Lower lobe of right lung (tissue), 2 donors: ENCODE measurements at regions not wholly inside any gene's neighbourhood (a gene's known extent, or its start where the extent isn't known, plus 50 kb on each side); places are given as distances from the start of the nearest gene placed in this dataset.
A peak's percentile ranks its signal among the peaks of the same experiment; 100 is the strongest.

Experiments used
- ATAC-seq, 2 donors: fragments of 200-7000 bp; cut with Tn5 transposase; one replicate each; pipeline ENCODE4 v1.9.1; 2020 to 2022; ENCODE audit warnings: mild to moderate bottlenecking in 2 of 2, moderate library complexity in 2 of 2
- DNase-seq: peaks from one replicate; pipeline ENCODE4 v3.0.0-alpha.2; 2020
- H3K27ac ChIP-seq: fragments of 200-600 bp; one replicate; pipeline ENCODE4 v1.8.0; 2022
- H3K27me3 ChIP-seq: fragments of 200-600 bp; one replicate; pipeline ENCODE4 v1.8.0; 2022; ENCODE audit warnings: low read depth
- H3K36me3 ChIP-seq: fragments of 200-600 bp; one replicate; pipeline ENCODE4 v1.8.0; 2022; ENCODE audit warnings: mild to moderate bottlenecking
- H3K4me1 ChIP-seq: fragments of 200-600 bp; one replicate; pipeline ENCODE4 v1.8.0; 2022
- H3K4me3 ChIP-seq: fragments of 200-600 bp; one replicate; pipeline ENCODE4 v1.8.0; 2022; ENCODE audit warnings: mild to moderate bottlenecking
- H3K9me3 ChIP-seq: fragments of 200-600 bp; one replicate; pipeline ENCODE4 v1.8.0; 2022
- CTCF ChIP-seq: fragments of 200-600 bp; IDR thresholded peaks from one replicate; pipeline ENCODE4 v1.8.0; 2022; ENCODE audit warnings: antibody characterized with exemption, mild to moderate bottlenecking
- intact Hi-C: fragments of 100-400 bp; cut with DNase I; formaldehyde crosslinking; loops from one replicate; pipeline ENCODE4 v1.11.0; 2022
- donor health status: DM: no; HTN: yes; CAD: no; lungs with severe emphysema.

- DNase-seq (no peak), ATAC-seq (no peak)
- Histone ChIP-seq H3K4me1 (no peaks in the 10 kb centered on the region), H3K27ac (no peak overlapping the region), H3K9me3 (peaks cover 22% of the 10 kb centered on the region), H3K27me3 (no peaks in the 10 kb centered on the region), H3K4me3 (no peak overlapping the region), H3K36me3 (no peaks in the 10 kb centered on the region)
- intact Hi-C loops = no loop called here
- no peak for TF ChIP-seq CTCF
These were observed 199.4 kb upstream of the ARID1B start for GRCh38 chr6:156577749-156578148.

- no peaks in the 10 kb centered on the region for H3K27me3 ChIP-seq
- no peak overlapping the region for H3K27ac ChIP-seq
- H3K9me3 ChIP-seq = peaks cover 22% of the 10 kb centered on the region
- DNase-seq (no peak), ATAC-seq (no peak)
- H3K36me3 ChIP-seq = no peaks in the 10 kb centered on the region
- no peaks in the 10 kb centered on the region for H3K4me1 ChIP-seq
- no peak for TF ChIP-seq CTCF
- no peak overlapping the region for H3K4me3 ChIP-seq
- intact Hi-C loops = no loop called here
These were observed 201.8 kb upstream of the ARID1B start for GRCh38 chr6:156575361-156575760.

- no peak overlapping the region for H3K27ac ChIP-seq
- no peak overlapping the region for H3K4me3 ChIP-seq
- DNase-seq = no peak
- no peak for TF ChIP-seq CTCF
- ATAC-seq = no peak
- intact Hi-C loops = no loop called here
- no peaks in the 10 kb centered on the region for H3K4me1 ChIP-seq
- H3K27me3 ChIP-seq = no peaks in the 10 kb centered on the region
- H3K9me3 ChIP-seq = peaks cover 6% of the 10 kb centered on the region
- H3K36me3 ChIP-seq = no peaks in the 10 kb centered on the region
These were observed 212.4 kb upstream of the ARID1B start for GRCh38 chr6:156564807-156565149.

- Histone ChIP-seq H3K36me3 (no peaks in the 10 kb centered on the region), H3K27me3 (no peaks in the 10 kb centered on the region), H3K9me3 (peaks cover 6% of the 10 kb centered on the region), H3K4me1 (no peaks in the 10 kb centered on the region), H3K27ac (no peak overlapping the region), H3K4me3 (no peak overlapping the region)
- ATAC-seq (peak; percentile 93 to 97), DNase-seq (peak; percentile 84)
- TF ChIP-seq CTCF = peak; percentile 96
- intact Hi-C loops = no loop called here
These were observed 212.9 kb upstream of the ARID1B start for GRCh38 chr6:156564127-156564806.

GRCh38 chr6:156563714-156564113, 213.5 kb upstream of the ARID1B start:
- Histone ChIP-seq H3K9me3 (peaks cover 6% of the 10 kb centered on the region), H3K4me3 (no peak overlapping the region), H3K27ac (no peak overlapping the region), H3K27me3 (no peaks in the 10 kb centered on the region), H3K36me3 (no peaks in the 10 kb centered on the region), H3K4me1 (no peaks in the 10 kb centered on the region)
- ATAC-seq (peak; percentile 66 to 81), DNase-seq (no peak)
- TF ChIP-seq CTCF = no peak
- intact Hi-C loops = no loop called here
